Astrocyte (in vitro differentiated cells and primary cell): ENCODE measurements at regions not wholly inside any gene's neighbourhood (a gene's known extent, or its start where the extent isn't known, plus 50 kb on each side); places are given as distances from the start of the nearest gene placed in this dataset.

Experiments used
- DNase-seq: peaks from one replicate; pipeline ENCODE4 v3.0.0-alpha.2; 2010; ENCODE audit warnings: low read depth
- FAIRE-seq: peaks from 2 replicates; lab custom pipeline; 2011; peaks lifted over from hg19 to GRCh38; lab: Jason Lieb, UNC
- H2AFZ ChIP-seq: 2 replicates; pipeline ENCODE4 v1.6.0; 2012; ENCODE audit warnings: low read depth, low read length, inconsistent platforms
- H3K27ac ChIP-seq: 2 replicates; pipeline ENCODE4 v1.5.1; 2011; ENCODE audit warnings: low read depth, low read length, inconsistent platforms
- H3K27me3 ChIP-seq: 2 replicates; pipeline ENCODE4 v1.6.0; 2011; ENCODE audit warnings: low read length, inconsistent platforms; ENCODE audit not compliant: insufficient read depth
- H3K36me3 ChIP-seq: 2 replicates; pipeline ENCODE4 v1.5.1; 2011; ENCODE audit warnings: low read length, inconsistent platforms; ENCODE audit not compliant: insufficient read depth
- H3K4me1 ChIP-seq: 2 replicates; pipeline ENCODE4 v1.5.1; 2011; ENCODE audit warnings: low read length, inconsistent platforms; ENCODE audit not compliant: insufficient read depth
- H3K4me2 ChIP-seq: 2 replicates; pipeline ENCODE4 v1.6.0; 2012; ENCODE audit warnings: low read length, inconsistent platforms
- H3K4me3 ChIP-seq: 2 replicates; pipeline ENCODE4 v1.5.1; 2011; ENCODE audit warnings: low read depth, mild to moderate bottlenecking, low read length, inconsistent platforms; ENCODE audit not compliant: insufficient read depth
- H3K79me2 ChIP-seq: 2 replicates; pipeline ENCODE4 v1.6.0; 2012; ENCODE audit warnings: mild to moderate bottlenecking, low read length, inconsistent platforms; ENCODE audit not compliant: insufficient read depth
- H3K9ac ChIP-seq: 2 replicates; pipeline ENCODE4 v1.6.0; 2012; ENCODE audit warnings: mild to moderate bottlenecking, low read length, inconsistent platforms
- H3K9me3 ChIP-seq: 2 replicates; pipeline ENCODE4 v1.5.1; 2012; ENCODE audit warnings: low read depth, mild to moderate bottlenecking, low read length, inconsistent platforms; ENCODE audit not compliant: insufficient read depth
- H4K20me1 ChIP-seq: 2 replicates; pipeline ENCODE4 v1.6.0; 2012; ENCODE audit warnings: low read length, inconsistent platforms; ENCODE audit not compliant: insufficient read depth
- H3K27ac Mint-ChIP-seq: one replicate; pipeline ENCODE4 v1.8.0; 2021; ENCODE audit warnings: mild to moderate bottlenecking, mixed read lengths; ENCODE audit not compliant: unreplicated experiment
- H3K27me3 Mint-ChIP-seq: one replicate; pipeline ENCODE4 v1.8.0; 2021; ENCODE audit warnings: low read depth, mixed read lengths; ENCODE audit not compliant: unreplicated experiment
- H3K36me3 Mint-ChIP-seq: one replicate; pipeline ENCODE4 v1.8.0; 2021; ENCODE audit warnings: low read depth, mixed read lengths; ENCODE audit not compliant: unreplicated experiment
- H3K4me1 Mint-ChIP-seq: one replicate; pipeline ENCODE4 v1.8.0; 2021; ENCODE audit warnings: low read depth, mixed read lengths; ENCODE audit not compliant: unreplicated experiment
- H3K4me3 Mint-ChIP-seq: one replicate; pipeline ENCODE4 v1.8.0; 2021; ENCODE audit warnings: mild to moderate bottlenecking, moderate library complexity, mixed read lengths; ENCODE audit not compliant: unreplicated experiment
- H3K9me3 Mint-ChIP-seq: one replicate; pipeline ENCODE4 v1.8.0; 2021; ENCODE audit warnings: mild to moderate bottlenecking, mixed read lengths; ENCODE audit not compliant: unreplicated experiment
- EZH2 ChIP-seq: IDR thresholded peaks from 2 replicates; pipeline ENCODE4 v1.6.1; 2012; ENCODE audit warnings: mild to moderate bottlenecking, low read length, inconsistent platforms; ENCODE audit not compliant: insufficient read depth
- TF ChIP-seq, protein P1 (sequence below): IDR thresholded peaks from 2 replicates; pipeline ENCODE4 v1.5.1; 2011; ENCODE audit warnings: low read depth, mild to moderate bottlenecking, inconsistent platforms, low read length, moderate library complexity; ENCODE audit not compliant: insufficient read depth

DNA sequence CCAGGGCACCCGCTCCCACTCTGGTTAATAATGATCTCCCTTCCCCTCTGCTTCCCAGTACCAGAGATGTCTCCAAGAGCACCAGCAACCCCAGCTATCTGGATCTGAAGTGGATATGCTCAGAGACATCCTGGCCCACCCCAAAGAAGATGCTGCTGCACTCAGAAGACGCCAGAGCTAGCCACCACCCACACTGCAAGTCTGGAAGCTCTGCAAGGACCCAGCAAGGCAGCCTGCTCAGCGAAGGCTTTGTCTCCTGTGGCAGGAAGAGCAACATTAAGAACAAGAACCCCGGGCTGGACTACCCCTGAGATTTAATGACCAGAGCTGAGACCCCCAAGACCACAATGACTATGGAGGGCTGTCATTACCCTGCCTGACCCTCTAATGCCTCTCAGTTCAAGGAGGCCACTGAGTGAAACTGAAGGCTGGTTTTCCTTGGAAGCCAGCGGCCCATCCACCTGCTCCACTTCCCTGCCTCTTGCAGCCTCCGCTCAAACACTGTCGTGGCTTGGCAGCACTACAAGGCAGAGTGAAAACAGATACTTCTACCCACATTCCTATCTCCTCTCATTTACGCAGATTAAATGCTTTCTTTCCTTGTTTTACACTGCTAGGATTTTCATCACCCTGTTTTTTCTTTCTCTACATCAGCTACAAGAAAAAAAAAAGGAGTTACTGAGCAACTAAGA, 202.2 kb downstream of the SNX10 start:
- H3K4me1 ChIP-seq, result no peaks in the 10 kb centered on the region
- peaks cover 3% of the 10 kb centered on the region for H3K4me1 Mint-ChIP-seq
- H3K9me3 ChIP-seq, result no peaks in the 10 kb centered on the region
- DNase-seq (no peak), FAIRE-seq (no peak)
- no peaks in the 10 kb centered on the region for H3K79me2 ChIP-seq
- no peaks in the 10 kb centered on the region for H4K20me1 ChIP-seq
- no peak for TF ChIP-seq EZH2
- TF ChIP-seq, protein P1, sequence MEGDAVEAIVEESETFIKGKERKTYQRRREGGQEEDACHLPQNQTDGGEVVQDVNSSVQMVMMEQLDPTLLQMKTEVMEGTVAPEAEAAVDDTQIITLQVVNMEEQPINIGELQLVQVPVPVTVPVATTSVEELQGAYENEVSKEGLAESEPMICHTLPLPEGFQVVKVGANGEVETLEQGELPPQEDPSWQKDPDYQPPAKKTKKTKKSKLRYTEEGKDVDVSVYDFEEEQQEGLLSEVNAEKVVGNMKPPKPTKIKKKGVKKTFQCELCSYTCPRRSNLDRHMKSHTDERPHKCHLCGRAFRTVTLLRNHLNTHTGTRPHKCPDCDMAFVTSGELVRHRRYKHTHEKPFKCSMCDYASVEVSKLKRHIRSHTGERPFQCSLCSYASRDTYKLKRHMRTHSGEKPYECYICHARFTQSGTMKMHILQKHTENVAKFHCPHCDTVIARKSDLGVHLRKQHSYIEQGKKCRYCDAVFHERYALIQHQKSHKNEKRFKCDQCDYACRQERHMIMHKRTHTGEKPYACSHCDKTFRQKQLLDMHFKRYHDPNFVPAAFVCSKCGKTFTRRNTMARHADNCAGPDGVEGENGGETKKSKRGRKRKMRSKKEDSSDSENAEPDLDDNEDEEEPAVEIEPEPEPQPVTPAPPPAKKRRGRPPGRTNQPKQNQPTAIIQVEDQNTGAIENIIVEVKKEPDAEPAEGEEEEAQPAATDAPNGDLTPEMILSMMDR, result no peak
- H3K4me3 ChIP-seq, result no peak overlapping the region
- peaks cover 12% of the 10 kb centered on the region for H3K27me3 Mint-ChIP-seq
- no peaks in the 10 kb centered on the region for H3K36me3 ChIP-seq
- no peak overlapping the region for H2AFZ ChIP-seq
- no peaks in the 10 kb centered on the region for H3K9me3 Mint-ChIP-seq
- H3K27me3 ChIP-seq, result no peaks in the 10 kb centered on the region
- no peak overlapping the region for H3K9ac ChIP-seq
- H3K27ac ChIP-seq, result no peak overlapping the region
- no peak overlapping the region for H3K27ac Mint-ChIP-seq
- no peaks in the 10 kb centered on the region for H3K36me3 Mint-ChIP-seq
- no peak overlapping the region for H3K4me2 ChIP-seq
- H3K4me3 Mint-ChIP-seq, result no peak overlapping the region

DNA sequence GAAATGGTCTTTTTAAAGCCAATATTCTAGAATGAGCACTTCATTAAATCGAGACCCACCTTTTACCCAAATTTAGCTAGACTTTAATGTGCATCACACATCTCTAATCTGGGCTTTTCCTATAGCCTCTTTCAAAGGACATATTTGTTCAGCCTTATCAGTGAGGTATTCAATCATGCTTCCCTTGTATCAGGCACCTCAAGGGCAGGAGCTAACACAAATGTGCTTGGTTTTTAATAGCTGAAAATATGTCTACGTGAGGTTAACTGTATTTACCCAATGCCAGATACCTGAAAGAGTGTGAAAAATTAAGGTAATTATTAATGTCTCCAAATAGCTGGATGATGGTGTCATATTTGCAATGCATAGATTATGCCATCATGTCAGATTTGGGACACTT, 203.9 kb downstream of the SNX10 start:
- Histone ChIP-seq H3K4me3 (no peak overlapping the region), H2AFZ (no peak overlapping the region), H3K36me3 (no peaks in the 10 kb centered on the region), H3K27ac (no peak overlapping the region), H3K27me3 (no peaks in the 10 kb centered on the region), H3K4me2 (no peak overlapping the region), H3K79me2 (no peaks in the 10 kb centered on the region), H3K4me1 (no peaks in the 10 kb centered on the region), H4K20me1 (no peaks in the 10 kb centered on the region), H3K9ac (no peak overlapping the region), H3K9me3 (no peaks in the 10 kb centered on the region)
- Mint-ChIP-seq H3K4me1 (peaks cover 3% of the 10 kb centered on the region), H3K27me3 (peaks cover 7% of the 10 kb centered on the region), H3K36me3 (no peaks in the 10 kb centered on the region), H3K9me3 (no peaks in the 10 kb centered on the region), H3K27ac (no peak overlapping the region), H3K4me3 (no peak overlapping the region)
- no peak for FAIRE-seq
- TF ChIP-seq EZH2, result no peak
- TF ChIP-seq, protein P1, result no peak
- DNase-seq, result no peak

GRCh38 chr7:26497801-26498596, 206.3 kb downstream of the SNX10 start:
- Histone ChIP-seq H3K27ac (no peak overlapping the region), H3K9me3 (no peaks in the 10 kb centered on the region), H3K27me3 (no peaks in the 10 kb centered on the region), H3K36me3 (no peaks in the 10 kb centered on the region), H3K9ac (no peak overlapping the region), H2AFZ (no peak overlapping the region), H3K4me2 (no peak overlapping the region), H3K4me1 (no peaks in the 10 kb centered on the region), H3K4me3 (no peak overlapping the region), H4K20me1 (no peaks in the 10 kb centered on the region), H3K79me2 (no peaks in the 10 kb centered on the region)
- Mint-ChIP-seq H3K27me3 (peaks cover 2% of the 10 kb centered on the region), H3K27ac (no peak overlapping the region), H3K4me3 (no peak overlapping the region), H3K9me3 (no peaks in the 10 kb centered on the region), H3K36me3 (no peaks in the 10 kb centered on the region), H3K4me1 (peaks cover 3% of the 10 kb centered on the region)
- no peak for FAIRE-seq
- TF ChIP-seq, protein P1, result no peak
- TF ChIP-seq EZH2, result no peak
- no peak for DNase-seq
